OCI-LY7 (cell line): ENCODE measurements at regions not wholly inside any gene's neighbourhood (a gene's known extent, or its start where the extent isn't known, plus 50 kb on each side); places are given as distances from the start of the nearest gene placed in this dataset.
"Not testable (repeated sequence)": the region's sequence is repeated elsewhere in the genome, so short reads cannot be mapped to it uniquely, and the experiment has no call there.

Source experiments
- BruUV-seq: library from RNA; stranded (reverse); fragments of 400-500 nt; replicated peaks from 2 replicates; lab custom pipeline; 2021; lab: Mats Ljungman, UMichigan
- CTCF ChIA-PET: fragments of 300-600 bp; sonication (Branson Sonifier 250); formaldehyde crosslinking; loops from one replicate; lab custom pipeline; 2022; ENCODE audit warnings: antibody characterized with exemption; ENCODE audit not compliant: unreplicated experiment; lab: Charles Lee
- POLR2A ChIA-PET: fragments of 300-600 bp; sonication (Branson Sonifier 250); formaldehyde crosslinking; loops from one replicate; lab custom pipeline; 2022; ENCODE audit warnings: antibody characterized with exemption; lab: Charles Lee
- DNase-seq: peaks from one replicate; pipeline ENCODE4 v3.0.0-alpha.2; 2015; ENCODE audit warnings: low spot score
- H2AFZ ChIP-seq: fragments of 200-600 bp; sonication (generic), shearing (Covaris generic); 2 replicates; pipeline ENCODE4 v1.6.1; 2014; ENCODE audit warnings: mild to moderate bottlenecking, antibody characterized with exemption, low read length, moderate library complexity
- H3K27ac ChIP-seq: fragments of 200-600 bp; sonication (generic); 2 replicates; pipeline ENCODE4 v1.5.1; 2014; ENCODE audit warnings: mixed run types, low read depth, mild to moderate bottlenecking, moderate library complexity, low read length, inconsistent platforms; ENCODE audit not compliant: poor library complexity, severe bottlenecking
- H3K36me3 ChIP-seq: fragments of 200-600 bp; sonication (generic); 2 replicates; pipeline ENCODE4 v1.6.1; 2014; ENCODE audit warnings: mild to moderate bottlenecking, antibody characterized with exemption, low read length, moderate library complexity, mixed read lengths; ENCODE audit not compliant: insufficient read depth
- H3K4me1 ChIP-seq: fragments of 200-600 bp; sonication (generic); 2 replicates; pipeline ENCODE4 v1.5.1; 2014; ENCODE audit warnings: mild to moderate bottlenecking, low read length; ENCODE audit not compliant: insufficient read depth, poor library complexity, severe bottlenecking
- H3K4me2 ChIP-seq: fragments of 200-600 bp; sonication (generic); 2 replicates; pipeline ENCODE4 v1.6.1; 2014; ENCODE audit warnings: mild to moderate bottlenecking, low read length
- H3K4me3 ChIP-seq: fragments of 200-600 bp; sonication (generic); 2 replicates; pipeline ENCODE4 v1.5.1; 2014; ENCODE audit warnings: mild to moderate bottlenecking, low read depth, low read length; ENCODE audit not compliant: poor library complexity, severe bottlenecking
- H3K79me2 ChIP-seq: fragments of 200-600 bp; sonication (generic); 2 replicates; pipeline ENCODE4 v1.6.1; 2016; ENCODE audit warnings: low read depth, mild to moderate bottlenecking, low read length, moderate library complexity, mixed read lengths; ENCODE audit not compliant: insufficient read depth
- H3K9me2 ChIP-seq: fragments of 200-600 bp; sonication (generic); 2 replicates; pipeline ENCODE4 v1.6.1; 2016; ENCODE audit warnings: mild to moderate bottlenecking, low read length, mixed read lengths; ENCODE audit not compliant: insufficient read depth
- H3K9me3 ChIP-seq: fragments of 200-600 bp; sonication (generic); 2 replicates; pipeline ENCODE4 v1.6.1; 2014; ENCODE audit warnings: mild to moderate bottlenecking, mixed run types, low read length, mixed read lengths
- H4K20me1 ChIP-seq: fragments of 200-600 bp; sonication (generic); 2 replicates; pipeline ENCODE4 v1.6.1; 2014; ENCODE audit warnings: mild to moderate bottlenecking, antibody characterized with exemption, low read length, moderate library complexity, mixed read lengths; ENCODE audit not compliant: insufficient read depth
- EZH2phosphoT487 ChIP-seq: fragments of 200-600 bp; sonication (generic); IDR thresholded peaks from 2 replicates; pipeline ENCODE4 v1.6.1; 2018; ENCODE audit warnings: low read depth, borderline replicate concordance, mild to moderate bottlenecking, mixed run types, antibody characterized with exemption, low read length, moderate library complexity, mixed read lengths
- intact Hi-C: fragments of 100-400 bp; cut with micrococcal nuclease; formaldehyde crosslinking; loops from one replicate; pipeline ENCODE4 v1.10.0; 2022; ENCODE audit not compliant: unreplicated experiment
- TF ChIP-seq, protein P1 (sequence below): fragments of 200-600 bp; sonication (generic); conservative IDR thresholded peaks from 2 replicates; pipeline ENCODE4 v1.5.1; 2014; ENCODE audit warnings: mild to moderate bottlenecking, antibody characterized with exemption, low read length, moderate library complexity, mixed read lengths

DNA sequence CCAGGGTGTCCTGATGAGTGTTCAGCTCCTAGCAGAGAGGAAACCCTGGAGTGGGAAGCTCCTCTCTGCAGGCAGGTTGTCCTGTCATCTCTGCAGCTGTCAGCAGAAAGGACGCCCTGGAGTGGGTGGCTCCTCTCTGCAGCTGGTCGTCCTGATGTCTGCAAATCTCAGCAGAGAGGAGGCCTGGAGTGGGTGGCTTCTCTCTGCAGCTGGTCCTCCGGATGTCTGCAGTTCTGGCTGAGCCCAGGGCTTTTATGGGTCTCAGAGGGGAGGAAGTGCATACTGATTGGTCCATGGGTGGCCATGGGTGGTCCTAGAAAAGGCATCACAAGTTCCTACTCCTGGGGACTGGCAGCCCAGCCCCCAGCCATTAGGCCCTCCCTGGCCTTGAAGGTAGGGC lies 102.6 kb upstream of the BNIP2 start:
- Histone ChIP-seq H3K4me2 (no peak overlapping the region), H2AFZ (no peak overlapping the region), H3K9me2 (no peaks in the 10 kb centered on the region), H3K4me1 (no peaks in the 10 kb centered on the region), H3K36me3 (no peaks in the 10 kb centered on the region), H3K79me2 (no peaks in the 10 kb centered on the region), H4K20me1 (no peaks in the 10 kb centered on the region), H3K4me3 (no peak overlapping the region), H3K9me3 (no peaks in the 10 kb centered on the region), H3K27ac (no peak overlapping the region)
- ChIA-PET POLR2A (no interaction called here), CTCF (no interaction called here)
- DNase-seq, result peak; percentile 1
- BruUV-seq, result no TSS peak
- intact Hi-C loops, result no loop called here
- TF ChIP-seq, protein P1, sequence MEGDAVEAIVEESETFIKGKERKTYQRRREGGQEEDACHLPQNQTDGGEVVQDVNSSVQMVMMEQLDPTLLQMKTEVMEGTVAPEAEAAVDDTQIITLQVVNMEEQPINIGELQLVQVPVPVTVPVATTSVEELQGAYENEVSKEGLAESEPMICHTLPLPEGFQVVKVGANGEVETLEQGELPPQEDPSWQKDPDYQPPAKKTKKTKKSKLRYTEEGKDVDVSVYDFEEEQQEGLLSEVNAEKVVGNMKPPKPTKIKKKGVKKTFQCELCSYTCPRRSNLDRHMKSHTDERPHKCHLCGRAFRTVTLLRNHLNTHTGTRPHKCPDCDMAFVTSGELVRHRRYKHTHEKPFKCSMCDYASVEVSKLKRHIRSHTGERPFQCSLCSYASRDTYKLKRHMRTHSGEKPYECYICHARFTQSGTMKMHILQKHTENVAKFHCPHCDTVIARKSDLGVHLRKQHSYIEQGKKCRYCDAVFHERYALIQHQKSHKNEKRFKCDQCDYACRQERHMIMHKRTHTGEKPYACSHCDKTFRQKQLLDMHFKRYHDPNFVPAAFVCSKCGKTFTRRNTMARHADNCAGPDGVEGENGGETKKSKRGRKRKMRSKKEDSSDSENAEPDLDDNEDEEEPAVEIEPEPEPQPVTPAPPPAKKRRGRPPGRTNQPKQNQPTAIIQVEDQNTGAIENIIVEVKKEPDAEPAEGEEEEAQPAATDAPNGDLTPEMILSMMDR, result no peak
- TF ChIP-seq EZH2phosphoT487, result no peak

DNA sequence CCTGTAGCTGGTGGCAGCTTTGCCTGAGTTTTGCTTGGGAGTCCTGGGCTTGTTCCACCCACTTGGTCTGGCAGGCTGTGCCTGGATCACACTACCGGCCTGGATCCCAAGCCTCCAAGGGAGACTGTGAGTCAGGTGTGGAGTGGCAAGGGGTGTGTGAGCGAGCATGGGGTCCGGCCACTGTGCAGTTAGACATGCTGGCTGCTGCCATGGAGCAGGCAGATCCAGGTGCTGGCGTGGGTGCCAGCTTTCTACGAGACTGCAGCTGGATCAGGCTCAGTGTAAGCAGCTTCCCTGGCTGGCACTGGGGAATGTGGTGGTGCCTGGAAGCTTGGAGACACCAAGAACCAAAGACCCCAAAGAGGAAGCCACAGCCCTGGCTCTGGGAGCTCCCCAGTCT lies 102.0 kb upstream of the BNIP2 start:
- Histone ChIP-seq H3K4me1 (no peaks in the 10 kb centered on the region), H2AFZ (no peak overlapping the region), H3K79me2 (no peaks in the 10 kb centered on the region), H3K36me3 (no peaks in the 10 kb centered on the region), H3K9me2 (no peaks in the 10 kb centered on the region), H4K20me1 (no peaks in the 10 kb centered on the region), H3K9me3 (no peaks in the 10 kb centered on the region), H3K4me3 (no peak overlapping the region), H3K27ac (no peak overlapping the region), H3K4me2 (no peak overlapping the region)
- BruUV-seq, result no TSS peak
- intact Hi-C loops, result no loop called here
- TF ChIP-seq EZH2phosphoT487, result no peak
- TF ChIP-seq, protein P1, result no peak
- ChIA-PET POLR2A (no interaction called here), CTCF (no interaction called here)
- no peak for DNase-seq

DNA sequence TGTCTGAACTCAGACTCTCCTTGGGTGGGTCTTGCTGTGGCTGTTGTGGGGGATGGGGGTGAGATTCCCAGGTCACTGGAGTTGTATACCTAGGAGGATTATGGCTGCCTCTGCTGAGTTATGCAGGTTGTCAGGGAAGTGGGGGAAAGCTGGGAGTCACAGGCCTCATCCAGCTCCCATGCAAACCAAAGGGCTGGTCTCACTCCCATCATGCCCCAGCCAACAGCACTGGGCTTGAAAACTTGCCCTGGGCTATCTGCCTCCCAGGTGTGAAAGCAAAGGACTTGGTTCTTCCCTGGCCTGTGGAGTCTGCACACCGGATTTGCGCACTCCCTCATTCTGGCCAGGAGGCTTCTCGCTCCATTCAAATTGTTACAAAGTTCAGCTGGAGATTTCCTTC lies 97.3 kb upstream of the BNIP2 start:
- BruUV-seq, POLR2A ChIA-PET, H3K79me2 ChIP-seq: not testable (repeated sequence)

DNA sequence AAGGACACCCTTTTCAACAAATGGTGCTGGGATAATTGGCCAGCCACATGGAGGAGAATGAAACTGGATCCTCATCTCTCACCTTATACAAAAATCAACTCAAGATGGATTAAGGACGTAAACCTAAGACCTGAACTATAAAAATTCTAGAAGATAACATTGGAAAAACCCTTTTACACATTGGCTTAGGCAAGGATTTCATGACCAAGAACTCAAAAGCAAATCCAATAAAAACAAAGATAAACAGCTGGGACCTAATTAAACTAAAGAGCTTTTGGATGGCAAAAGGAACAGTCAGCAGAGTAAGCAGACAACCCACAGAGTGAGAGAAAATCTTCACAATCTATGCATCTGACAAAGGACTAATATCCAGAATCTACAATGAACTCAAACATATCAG lies 96.9 kb upstream of the BNIP2 start:
- H3K27ac ChIP-seq, H3K36me3 ChIP-seq, H3K9me3 ChIP-seq, POLR2A ChIA-PET, H3K4me1 ChIP-seq, H2AFZ ChIP-seq, CTCF ChIA-PET, intact Hi-C loops, H3K4me2 ChIP-seq, H3K79me2 ChIP-seq, H4K20me1 ChIP-seq, H3K9me2 ChIP-seq, BruUV-seq, DNase-seq, H3K4me3 ChIP-seq: not testable (repeated sequence)

More for the DNA sequence above, 97.3 kb upstream of the BNIP2 start:
- H3K4me2 ChIP-seq, CTCF ChIA-PET, H3K27ac ChIP-seq, H3K9me2 ChIP-seq, H3K9me3 ChIP-seq, H4K20me1 ChIP-seq, H3K36me3 ChIP-seq, DNase-seq, H3K4me1 ChIP-seq, H3K4me3 ChIP-seq, H2AFZ ChIP-seq, intact Hi-C loops: not testable (repeated sequence)

DNA sequence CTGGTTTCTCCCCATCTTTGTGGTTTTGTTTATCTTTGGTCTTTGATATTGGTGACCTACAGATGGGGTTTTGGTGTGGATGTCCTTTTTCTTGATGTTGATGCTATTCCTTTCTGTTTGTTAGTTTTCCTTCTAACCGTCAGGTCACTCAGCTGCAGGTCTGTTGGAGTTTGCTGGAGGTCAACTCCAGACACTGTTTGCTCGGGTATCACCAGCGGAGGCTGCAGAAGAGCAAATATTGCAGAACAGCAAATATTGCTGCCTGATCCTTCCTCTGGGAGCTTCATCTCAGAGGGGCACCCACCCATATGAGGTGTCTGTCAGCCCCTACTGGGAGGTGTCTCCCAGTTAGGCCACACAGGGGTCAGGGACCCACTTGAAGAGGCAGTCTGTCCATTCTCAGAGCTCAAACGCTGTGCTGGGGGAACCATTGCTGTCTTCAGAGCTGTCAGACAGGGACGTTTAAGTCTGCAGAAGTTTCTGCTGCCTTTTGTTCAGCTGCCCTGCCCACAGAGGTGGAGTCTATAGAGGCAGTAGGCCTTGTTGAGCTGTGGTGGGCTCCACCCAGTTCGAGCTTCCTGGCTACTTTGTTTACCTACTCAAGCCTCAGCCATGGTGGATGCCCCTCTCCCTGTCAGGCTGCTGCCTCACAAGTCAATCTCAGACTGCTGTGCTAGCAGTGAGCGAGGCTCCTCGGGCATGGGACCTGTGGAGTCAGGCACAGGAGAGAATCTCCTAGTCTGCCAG lies 94.8 kb upstream of the BNIP2 start:
- H3K4me1 ChIP-seq, H3K9me3 ChIP-seq, DNase-seq, H3K4me3 ChIP-seq, H4K20me1 ChIP-seq, H3K27ac ChIP-seq, BruUV-seq, H3K36me3 ChIP-seq, H3K4me2 ChIP-seq, H3K79me2 ChIP-seq, H2AFZ ChIP-seq, H3K9me2 ChIP-seq, POLR2A ChIA-PET, intact Hi-C loops, CTCF ChIA-PET: not testable (repeated sequence)
